Activated CD8-positive, alpha-beta memory T cell treated with anti-CD3 and anti-CD28 coated beads, Interleukin-2, amount 10 ng/mL, durations not matched to agents 7 days and 5 days (primary cell): ENCODE measurements at regions not wholly inside any gene's neighbourhood (a gene's known extent, or its start where the extent isn't known, plus 50 kb on each side); places are given as distances from the start of the nearest gene placed in this dataset.

Experiments used
- ATAC-seq: fragments of 150-1000 bp; cut with Tn5 transposase; one replicate; pipeline ENCODE4 v1.10.0; 2021; ENCODE audit warnings: moderate library complexity
- CTCF ChIA-PET: fragments of 350-600 bp; sonication (Branson Sonifier 250); formaldehyde crosslinking; loops from one replicate; lab custom pipeline; 2021; ENCODE audit warnings: antibody characterized with exemption; lab: Charles Lee
- DNase-seq: peaks from one replicate; pipeline ENCODE4 v3.0.0-alpha.2; 2020
- H3K27ac Mint-ChIP-seq: one replicate; pipeline ENCODE4 v1.8.0; 2021; ENCODE audit warnings: mild to moderate bottlenecking, mixed read lengths
- H3K27me3 Mint-ChIP-seq: one replicate; pipeline ENCODE4 v1.8.0; 2021; ENCODE audit warnings: mixed read lengths
- H3K36me3 Mint-ChIP-seq: one replicate; pipeline ENCODE4 v1.8.0; 2021; ENCODE audit warnings: mild to moderate bottlenecking, mixed read lengths
- H3K4me1 Mint-ChIP-seq: one replicate; pipeline ENCODE4 v1.8.0; 2021; ENCODE audit warnings: mixed read lengths
- H3K4me3 Mint-ChIP-seq: one replicate; pipeline ENCODE4 v1.8.0; 2021; ENCODE audit warnings: mild to moderate bottlenecking, moderate library complexity, mixed read lengths
- H3K9me3 Mint-ChIP-seq: one replicate; pipeline ENCODE4 v1.8.0; 2022; ENCODE audit warnings: low read depth, mixed read lengths

GRCh38 chr3:64856106-64856505 is 168.3 kb upstream of the ADAMTS9 start:
- Mint-ChIP-seq H3K36me3 (no peaks in the 10 kb centered on the region), H3K9me3 (peaks cover 2% of the 10 kb centered on the region), H3K4me3 (no peak overlapping the region), H3K27me3 (no peaks in the 10 kb centered on the region), H3K4me1 (no peaks in the 10 kb centered on the region), H3K27ac (no peak overlapping the region)
- CTCF ChIA-PET: no interaction called here
- ATAC-seq: no peak
- DNase-seq: no peak

- Mint-ChIP-seq H3K27me3 (no peaks in the 10 kb centered on the region), H3K4me1 (no peaks in the 10 kb centered on the region), H3K4me3 (no peak overlapping the region), H3K9me3 (peaks cover 2% of the 10 kb centered on the region), H3K36me3 (no peaks in the 10 kb centered on the region), H3K27ac (no peak overlapping the region)
- ATAC-seq (no peak), DNase-seq (no peak)
- CTCF ChIA-PET: no interaction called here
These were observed 165.7 kb upstream of the ADAMTS9 start for GRCh38 chr3:64853456-64853855.

GRCh38 chr3:64852738-64853137 is 164.9 kb upstream of the ADAMTS9 start:
- no peak for DNase-seq
- Mint-ChIP-seq H3K9me3 (peaks cover 2% of the 10 kb centered on the region), H3K4me3 (no peak overlapping the region), H3K36me3 (no peaks in the 10 kb centered on the region), H3K4me1 (no peaks in the 10 kb centered on the region), H3K27me3 (no peaks in the 10 kb centered on the region), H3K27ac (no peak overlapping the region)
- CTCF ChIA-PET: no interaction called here
- ATAC-seq: no peak

- Mint-ChIP-seq H3K27me3 (no peaks in the 10 kb centered on the region), H3K9me3 (peaks cover 5% of the 10 kb centered on the region), H3K4me3 (no peak overlapping the region), H3K4me1 (no peaks in the 10 kb centered on the region), H3K36me3 (no peaks in the 10 kb centered on the region), H3K27ac (no peak overlapping the region)
- no peak for DNase-seq
- CTCF ChIA-PET: no interaction called here
- ATAC-seq: no peak
These were observed 161.0 kb upstream of the ADAMTS9 start for GRCh38 chr3:64848822-64849221.

GRCh38 chr3:64848127-64848800 is 160.5 kb upstream of the ADAMTS9 start:
- DNase-seq (no peak), ATAC-seq (no peak)
- Mint-ChIP-seq H3K4me1 (no peaks in the 10 kb centered on the region), H3K9me3 (peaks cover 5% of the 10 kb centered on the region), H3K4me3 (no peak overlapping the region), H3K27ac (no peak overlapping the region), H3K27me3 (no peaks in the 10 kb centered on the region), H3K36me3 (no peaks in the 10 kb centered on the region)
- CTCF ChIA-PET: no interaction called here

- Mint-ChIP-seq H3K9me3 (peaks cover 7% of the 10 kb centered on the region), H3K4me1 (no peaks in the 10 kb centered on the region), H3K27me3 (no peaks in the 10 kb centered on the region), H3K36me3 (no peaks in the 10 kb centered on the region), H3K4me3 (no peak overlapping the region), H3K27ac (no peak overlapping the region)
- DNase-seq (no peak), ATAC-seq (no peak)
- CTCF ChIA-PET: no interaction called here
These were observed 156.8 kb upstream of the ADAMTS9 start for GRCh38 chr3:64844558-64844957.

- DNase-seq (no peak), ATAC-seq (no peak)
- Mint-ChIP-seq H3K27ac (no peak overlapping the region), H3K9me3 (peaks cover 2% of the 10 kb centered on the region), H3K27me3 (no peaks in the 10 kb centered on the region), H3K36me3 (no peaks in the 10 kb centered on the region), H3K4me3 (no peak overlapping the region), H3K4me1 (no peaks in the 10 kb centered on the region)
- CTCF ChIA-PET: no interaction called here
These were observed 150.4 kb upstream of the ADAMTS9 start for GRCh38 chr3:64837986-64838735.

GRCh38 chr3:64837126-64837738 is 149.4 kb upstream of the ADAMTS9 start:
- no peaks in the 10 kb centered on the region for H3K36me3 Mint-ChIP-seq
- H3K4me1 Mint-ChIP-seq: no peaks in the 10 kb centered on the region
- H3K27me3 Mint-ChIP-seq: no peaks in the 10 kb centered on the region
- no peak overlapping the region for H3K27ac Mint-ChIP-seq
- H3K9me3 Mint-ChIP-seq: peaks cover 2% of the 10 kb centered on the region
- no peak overlapping the region for H3K4me3 Mint-ChIP-seq
- no peak for DNase-seq
- no peak for ATAC-seq
- CTCF ChIA-PET: no interaction called here

- CTCF ChIA-PET: no interaction called here
These were observed 148.3 kb upstream of the ADAMTS9 start for GRCh38 chr3:64836097-64836496.

GRCh38 chr3:64832098-64832497 is 144.3 kb upstream of the ADAMTS9 start:
- peaks cover 2% of the 10 kb centered on the region for H3K9me3 Mint-ChIP-seq
- no peak overlapping the region for H3K27ac Mint-ChIP-seq
- DNase-seq (no peak), ATAC-seq (no peak)
- H3K27me3 Mint-ChIP-seq: no peaks in the 10 kb centered on the region
- H3K4me3 Mint-ChIP-seq: no peak overlapping the region
- H3K36me3 Mint-ChIP-seq: no peaks in the 10 kb centered on the region
- no peaks in the 10 kb centered on the region for H3K4me1 Mint-ChIP-seq
- CTCF ChIA-PET: no interaction called here

More at GRCh38 chr3:64836097-64836496, 148.3 kb upstream of the ADAMTS9 start:
- no peaks in the 10 kb centered on the region for H3K27me3 Mint-ChIP-seq
- no peak overlapping the region for H3K4me3 Mint-ChIP-seq
- H3K9me3 Mint-ChIP-seq: peaks cover 2% of the 10 kb centered on the region
- no peak overlapping the region for H3K27ac Mint-ChIP-seq
- H3K4me1 Mint-ChIP-seq: no peaks in the 10 kb centered on the region
- ATAC-seq: no peak
- no peaks in the 10 kb centered on the region for H3K36me3 Mint-ChIP-seq
- DNase-seq: no peak

GRCh38 chr3:64830681-64831080 is 142.9 kb upstream of the ADAMTS9 start:
- Mint-ChIP-seq H3K4me3 (no peak overlapping the region), H3K27ac (no peak overlapping the region), H3K9me3 (peaks cover 2% of the 10 kb centered on the region), H3K36me3 (no peaks in the 10 kb centered on the region), H3K27me3 (no peaks in the 10 kb centered on the region), H3K4me1 (no peaks in the 10 kb centered on the region)
- CTCF ChIA-PET: no interaction called here
- no peak for DNase-seq
- no peak for ATAC-seq

GRCh38 chr3:64829331-64829730 is 141.5 kb upstream of the ADAMTS9 start:
- Mint-ChIP-seq H3K27ac (no peak overlapping the region), H3K4me3 (no peak overlapping the region), H3K27me3 (no peaks in the 10 kb centered on the region), H3K9me3 (peaks cover 2% of the 10 kb centered on the region), H3K4me1 (no peaks in the 10 kb centered on the region), H3K36me3 (no peaks in the 10 kb centered on the region)
- DNase-seq (no peak), ATAC-seq (no peak)
- CTCF ChIA-PET: no interaction called here

- CTCF ChIA-PET: no interaction called here
- no peaks in the 10 kb centered on the region for H3K36me3 Mint-ChIP-seq
- peaks cover 2% of the 10 kb centered on the region for H3K9me3 Mint-ChIP-seq
- H3K4me3 Mint-ChIP-seq: no peak overlapping the region
- no peak overlapping the region for H3K27ac Mint-ChIP-seq
- no peak for DNase-seq
- no peaks in the 10 kb centered on the region for H3K4me1 Mint-ChIP-seq
- no peak for ATAC-seq
- no peaks in the 10 kb centered on the region for H3K27me3 Mint-ChIP-seq
These were observed 140.5 kb upstream of the ADAMTS9 start for GRCh38 chr3:64828276-64828675.

- H3K27ac Mint-ChIP-seq: no peak overlapping the region
- no peaks in the 10 kb centered on the region for H3K4me1 Mint-ChIP-seq
- CTCF ChIA-PET: no interaction called here
These were observed 139.6 kb upstream of the ADAMTS9 start for GRCh38 chr3:64827431-64827830.

More at GRCh38 chr3:64827431-64827830, 139.6 kb upstream of the ADAMTS9 start:
- Mint-ChIP-seq H3K4me3 (no peak overlapping the region), H3K36me3 (no peaks in the 10 kb centered on the region), H3K27me3 (no peaks in the 10 kb centered on the region), H3K9me3 (peaks cover 2% of the 10 kb centered on the region)
- ATAC-seq (no peak), DNase-seq (no peak)
